DND-41 (cell line): ENCODE measurements at regions not wholly inside any gene's neighbourhood (a gene's known extent, or its start where the extent isn't known, plus 50 kb on each side); places are given as distances from the start of the nearest gene placed in this dataset.

Source experiments
- CTCF ChIP-seq: IDR thresholded peaks from 2 replicates; pipeline ENCODE4 v1.5.1; 2012; ENCODE audit warnings: borderline replicate concordance, low read length, moderate library complexity, mild to moderate bottlenecking; ENCODE audit not compliant: poor library complexity, severe bottlenecking; ENCODE audit errors: extremely low read depth
- EZH2 ChIP-seq: IDR thresholded peaks from 3 replicates; pipeline ENCODE4 v1.6.1; 2012; ENCODE audit warnings: borderline replicate concordance, low read depth, mild to moderate bottlenecking, moderate library complexity, low read length, inconsistent platforms; ENCODE audit not compliant: severe bottlenecking

GRCh38 chr1:177526201-177526600 is 355.4 kb downstream of the BRINP2 start:
- TF ChIP-seq CTCF (no peak), EZH2 (no peak)
